IPS-20b (cell line): ENCODE measurements at regions not wholly inside any gene's neighbourhood (a gene's known extent, or its start where the extent isn't known, plus 50 kb on each side); places are given as distances from the start of the nearest gene placed in this dataset.

Experiments used
- H3K27ac ChIP-seq: one replicate; pipeline ENCODE4 v1.5.1; 2013; ENCODE audit warnings: low read length
- H3K27me3 ChIP-seq: 2 replicates; pipeline ENCODE4 v1.6.1; 2013; ENCODE audit warnings: mild to moderate bottlenecking, low read length, inconsistent platforms; ENCODE audit not compliant: insufficient read depth
- H3K36me3 ChIP-seq: 2 replicates; pipeline ENCODE4 v1.6.1; 2013; ENCODE audit warnings: low read depth, mild to moderate bottlenecking, inconsistent platforms, low read length, moderate library complexity; ENCODE audit not compliant: insufficient read depth
- H3K4me1 ChIP-seq: 2 replicates; pipeline ENCODE4 v1.6.1; 2013; ENCODE audit warnings: mild to moderate bottlenecking, control low read depth, inconsistent platforms, low read length, moderate library complexity; ENCODE audit not compliant: insufficient read depth
- H3K4me3 ChIP-seq: 2 replicates; pipeline ENCODE4 v1.5.1; 2013; ENCODE audit warnings: mild to moderate bottlenecking, low read length, inconsistent platforms
- H3K9ac ChIP-seq: 2 replicates; pipeline ENCODE4 v1.6.1; 2013; ENCODE audit warnings: low read depth, mild to moderate bottlenecking, inconsistent platforms, low read length, moderate library complexity
- H3K9me3 ChIP-seq: 2 replicates; pipeline ENCODE4 v1.6.1; 2013; ENCODE audit warnings: mild to moderate bottlenecking, low read depth, low read length, inconsistent platforms; ENCODE audit not compliant: insufficient read depth

DNA sequence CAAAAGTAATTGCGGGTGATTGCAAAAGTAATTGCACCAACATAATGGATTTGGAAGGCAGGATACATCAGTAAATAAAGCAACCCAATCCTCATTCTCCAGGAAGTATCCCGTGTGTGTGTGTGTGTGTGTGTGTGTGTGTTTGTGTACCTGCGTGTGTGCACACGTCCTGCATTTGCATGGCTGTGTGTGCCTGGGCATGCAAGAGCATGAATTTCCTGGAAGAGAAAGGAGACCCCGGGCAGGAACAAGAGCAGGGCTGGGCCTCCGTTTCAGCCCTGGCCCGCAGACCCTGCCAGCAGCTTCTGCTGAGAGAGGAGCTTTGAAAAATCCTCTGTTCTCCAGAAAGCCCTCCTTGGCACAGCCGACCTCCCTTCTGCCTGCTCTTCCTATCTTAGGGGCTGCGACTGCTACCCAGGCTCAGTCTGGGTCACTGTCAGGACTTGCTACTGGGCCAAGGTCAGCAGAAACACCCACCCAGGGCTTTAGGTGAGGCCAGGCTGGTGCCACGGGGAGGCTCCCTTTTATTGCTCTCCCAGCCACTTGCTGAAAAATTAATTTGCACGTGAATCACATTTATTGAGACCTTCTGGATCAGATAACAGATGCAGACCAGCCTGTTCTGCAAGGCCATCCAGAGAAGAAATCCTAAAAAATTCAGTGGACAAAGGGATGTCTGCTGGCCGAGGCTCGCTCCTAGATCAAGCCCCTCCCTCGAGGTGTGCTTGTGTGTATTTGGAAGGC lies 258.3 kb downstream of the ZNF536 start:
- H3K4me3 ChIP-seq = no peak overlapping the region
- H3K9me3 ChIP-seq = no peaks in the 10 kb centered on the region
- no peaks in the 10 kb centered on the region for H3K27me3 ChIP-seq
- no peak overlapping the region for H3K27ac ChIP-seq
- no peak overlapping the region for H3K9ac ChIP-seq
- H3K4me1 ChIP-seq = no peaks in the 10 kb centered on the region
- no peaks in the 10 kb centered on the region for H3K36me3 ChIP-seq

DNA sequence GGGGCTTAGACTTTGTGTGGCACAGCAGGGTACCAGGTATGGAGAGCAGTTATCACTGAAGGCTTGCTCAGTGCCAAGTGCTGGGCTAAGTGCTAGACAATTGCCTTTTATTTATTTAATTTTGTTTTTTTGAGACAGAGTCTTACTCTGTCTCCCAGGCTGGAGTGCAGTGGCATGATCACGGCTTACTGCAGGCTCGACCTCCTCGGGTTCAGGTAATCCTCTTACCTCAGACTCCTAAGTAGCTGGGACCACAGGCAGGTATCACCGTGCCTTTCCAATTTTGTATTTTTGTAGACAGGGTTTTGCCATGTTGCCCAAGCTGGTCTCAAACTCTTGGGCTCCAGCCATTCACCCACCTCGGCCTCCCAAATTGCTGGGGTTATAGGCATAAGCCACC lies 256.9 kb downstream of the ZNF536 start:
- Histone ChIP-seq H3K9ac (no peak overlapping the region), H3K27ac (no peak overlapping the region), H3K4me1 (no peaks in the 10 kb centered on the region), H3K36me3 (no peaks in the 10 kb centered on the region), H3K9me3 (no peaks in the 10 kb centered on the region), H3K4me3 (no peak overlapping the region), H3K27me3 (no peaks in the 10 kb centered on the region)

DNA sequence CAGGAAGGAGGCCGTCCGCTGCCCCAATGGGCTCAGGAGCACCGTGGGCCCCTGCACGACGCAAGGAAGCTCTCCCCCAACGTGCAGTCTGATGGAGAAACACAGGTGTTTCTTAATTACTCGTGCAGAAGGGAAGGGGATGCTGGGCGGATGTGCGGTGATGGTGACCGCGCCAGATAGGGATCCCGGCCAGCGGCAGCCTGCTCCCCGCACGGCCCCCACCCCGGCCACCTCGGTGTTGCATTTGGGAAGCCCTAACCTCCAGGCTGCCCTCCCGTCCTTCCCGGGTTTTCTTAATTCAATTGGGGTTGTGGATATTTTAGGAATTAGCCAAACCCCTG lies 254.4 kb downstream of the ZNF536 start:
- no peak overlapping the region for H3K9ac ChIP-seq
- no peak overlapping the region for H3K4me3 ChIP-seq
- H3K4me1 ChIP-seq = peaks cover 1% of the 10 kb centered on the region; the same call in 1 of the 2 replicates
- no peak overlapping the region for H3K27ac ChIP-seq
- no peaks in the 10 kb centered on the region for H3K27me3 ChIP-seq
- 0 out of 2 replicates have a peak, but pooled peaks cover 6% of the 10 kb centered on the region for H3K9me3 ChIP-seq
- H3K36me3 ChIP-seq = no peaks in the 10 kb centered on the region

DNA sequence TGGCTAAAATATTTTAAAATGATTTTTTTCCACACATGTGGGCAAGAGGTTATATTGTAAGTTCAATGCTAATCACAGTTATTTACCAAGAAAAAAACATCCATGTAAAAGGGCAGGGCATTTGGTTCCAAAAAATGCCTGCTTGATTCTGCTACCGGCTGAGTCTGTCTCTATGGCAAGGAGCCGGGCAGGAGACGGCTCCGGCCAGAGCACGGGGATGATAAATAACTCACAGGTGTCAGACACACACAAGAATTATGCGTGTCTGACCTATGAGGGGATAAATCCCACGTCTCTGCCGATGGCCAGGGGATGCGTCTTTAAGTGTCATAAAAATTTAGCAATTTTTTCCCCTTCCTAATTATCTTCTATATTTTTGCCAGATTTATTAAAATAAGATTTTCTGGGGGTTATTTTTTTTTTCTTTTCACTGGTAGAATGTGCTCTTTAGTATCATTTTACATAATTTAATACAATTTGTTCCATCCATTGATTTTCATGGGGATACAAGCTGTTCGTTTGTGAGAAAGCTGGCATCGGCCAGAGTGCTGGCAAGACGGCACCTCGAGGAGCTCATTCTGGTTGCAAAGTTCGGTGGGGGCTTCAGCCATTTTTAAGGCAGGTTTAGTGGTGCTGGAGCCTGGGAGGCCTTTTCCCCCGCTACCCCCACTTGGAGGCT lies 253.9 kb downstream of the ZNF536 start:
- H3K27ac ChIP-seq = no peak overlapping the region
- H3K9me3 ChIP-seq = 0 out of 2 replicates have a peak, but pooled peaks cover 6% of the 10 kb centered on the region
- no peak overlapping the region for H3K9ac ChIP-seq
- peaks cover 2% of the 10 kb centered on the region; the same call in 1 of the 2 replicates for H3K4me1 ChIP-seq
- H3K4me3 ChIP-seq = no peak overlapping the region
- no peaks in the 10 kb centered on the region for H3K36me3 ChIP-seq
- no peaks in the 10 kb centered on the region for H3K27me3 ChIP-seq

DNA sequence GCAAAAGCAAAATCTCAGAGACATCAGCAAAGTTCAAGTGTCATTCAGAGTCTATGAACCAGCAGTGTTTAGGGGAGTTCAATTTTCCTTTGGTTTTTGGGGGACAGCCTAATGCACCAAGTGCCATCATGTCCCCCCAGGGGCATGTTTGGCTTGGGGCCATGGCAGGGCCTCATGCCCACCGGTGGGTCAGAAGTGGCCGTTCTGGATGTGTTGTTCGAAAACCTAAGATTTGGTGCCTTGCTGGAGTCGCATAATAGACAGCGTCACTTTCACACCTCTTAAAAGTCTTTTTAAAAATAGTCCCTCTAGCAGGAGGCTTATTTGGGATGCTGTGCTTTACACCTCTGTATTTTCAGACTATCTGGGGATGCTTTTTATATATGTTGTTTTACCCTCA lies 250.1 kb downstream of the ZNF536 start:
- no peaks in the 10 kb centered on the region for H3K27me3 ChIP-seq
- no peak overlapping the region for H3K27ac ChIP-seq
- H3K4me3 ChIP-seq = no peak overlapping the region
- H3K9ac ChIP-seq = no peak overlapping the region
- peaks cover 2% of the 10 kb centered on the region; the same call in 1 of the 2 replicates for H3K4me1 ChIP-seq
- 0 out of 2 replicates have a peak, but pooled peaks cover 6% of the 10 kb centered on the region for H3K9me3 ChIP-seq
- H3K36me3 ChIP-seq = no peaks in the 10 kb centered on the region

DNA sequence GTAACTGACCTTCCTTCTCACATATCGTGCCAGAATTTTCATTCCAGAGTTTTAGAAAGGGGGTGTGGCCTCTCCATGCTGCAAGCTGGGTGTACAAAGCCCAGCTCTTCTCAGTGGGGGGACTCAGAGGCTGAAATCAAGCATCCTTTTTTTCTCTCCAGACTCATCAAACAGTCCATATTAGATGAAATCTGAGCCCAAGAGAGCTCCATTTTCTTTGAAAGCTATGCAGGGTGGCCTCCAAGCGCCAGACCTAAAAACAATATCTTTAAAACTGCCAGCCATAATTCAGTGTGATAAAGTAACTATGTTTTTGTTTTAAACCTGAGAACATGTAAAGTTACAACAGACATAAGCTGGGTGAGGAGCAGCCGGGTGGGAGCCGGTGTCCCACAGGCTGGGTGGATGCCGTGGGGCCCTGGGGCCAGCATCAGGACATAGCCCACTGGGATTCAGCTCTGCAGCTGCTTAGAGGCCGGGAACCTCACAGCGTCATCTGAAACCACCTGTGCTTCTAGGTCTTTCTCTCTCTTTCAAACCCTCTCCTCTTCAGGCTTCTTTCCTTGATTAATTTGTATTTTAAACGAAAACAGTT lies 249.2 kb downstream of the ZNF536 start:
- no peak overlapping the region for H3K27ac ChIP-seq
- 0 out of 2 replicates have a peak, but pooled peaks cover 6% of the 10 kb centered on the region for H3K9me3 ChIP-seq
- H3K36me3 ChIP-seq = no peaks in the 10 kb centered on the region
- no peak overlapping the region for H3K4me3 ChIP-seq
- H3K27me3 ChIP-seq = no peaks in the 10 kb centered on the region
- no peak overlapping the region for H3K9ac ChIP-seq
- peaks cover 2% of the 10 kb centered on the region; the same call in 1 of the 2 replicates for H3K4me1 ChIP-seq

DNA sequence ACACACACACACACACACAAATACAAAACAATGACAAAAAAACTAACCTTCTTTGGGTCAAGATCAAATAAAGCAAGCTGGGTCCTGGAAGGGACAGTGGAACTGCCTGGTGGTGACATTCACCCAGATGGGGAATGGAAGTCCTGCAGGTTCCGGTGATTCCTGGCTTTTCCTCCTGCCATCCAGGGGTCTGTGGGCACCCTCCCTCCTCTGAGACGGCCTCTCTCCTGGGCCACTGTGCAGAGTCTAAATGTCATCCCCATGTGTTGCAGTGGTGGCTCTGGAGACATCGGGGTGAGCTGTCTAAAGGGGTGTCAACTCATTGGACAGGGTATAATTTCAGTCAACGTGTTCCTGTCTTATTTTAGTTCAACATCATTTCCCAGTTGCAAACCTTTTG lies 248.2 kb downstream of the ZNF536 start:
- Histone ChIP-seq H3K9ac (no peak overlapping the region), H3K36me3 (no peaks in the 10 kb centered on the region), H3K27me3 (no peaks in the 10 kb centered on the region), H3K4me3 (no peak overlapping the region), H3K9me3 (0 out of 2 replicates have a peak, but pooled peaks cover 6% of the 10 kb centered on the region), H3K27ac (no peak overlapping the region), H3K4me1 (peaks cover 2% of the 10 kb centered on the region; the same call in 1 of the 2 replicates)

DNA sequence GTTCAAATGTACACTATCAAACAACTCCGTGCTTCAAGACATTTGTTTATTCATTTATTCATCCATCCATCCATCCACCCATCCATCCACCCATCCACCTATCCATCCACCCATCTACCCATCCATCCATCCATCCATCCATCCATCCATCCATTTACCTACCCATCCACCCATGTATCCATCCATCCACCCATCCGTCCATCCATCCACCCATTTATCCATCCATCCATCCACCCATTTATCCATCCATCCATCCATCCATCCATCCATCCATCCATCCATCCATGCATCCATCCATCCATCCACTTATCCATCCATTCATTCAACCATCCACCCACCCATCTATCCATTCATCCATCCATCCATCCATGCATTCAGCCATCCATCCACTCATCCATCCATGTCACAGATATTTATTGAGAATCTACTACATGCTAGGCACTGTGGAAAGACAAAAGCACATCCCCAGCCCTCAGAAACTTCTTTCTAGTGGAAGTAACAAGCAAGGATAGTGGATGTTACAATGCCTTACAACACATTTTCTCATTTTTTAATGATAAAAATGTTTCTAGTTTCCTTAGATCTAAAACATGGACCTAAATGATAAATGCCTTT lies 237.6 kb downstream of the ZNF536 start:
- no peaks in the 10 kb centered on the region for H3K4me1 ChIP-seq
- H3K4me3 ChIP-seq = no peak overlapping the region
- H3K36me3 ChIP-seq = no peaks in the 10 kb centered on the region
- H3K27me3 ChIP-seq = no peaks in the 10 kb centered on the region
- H3K9me3 ChIP-seq = no peaks in the 10 kb centered on the region
- no peak overlapping the region for H3K27ac ChIP-seq
- H3K9ac ChIP-seq = no peak overlapping the region

DNA sequence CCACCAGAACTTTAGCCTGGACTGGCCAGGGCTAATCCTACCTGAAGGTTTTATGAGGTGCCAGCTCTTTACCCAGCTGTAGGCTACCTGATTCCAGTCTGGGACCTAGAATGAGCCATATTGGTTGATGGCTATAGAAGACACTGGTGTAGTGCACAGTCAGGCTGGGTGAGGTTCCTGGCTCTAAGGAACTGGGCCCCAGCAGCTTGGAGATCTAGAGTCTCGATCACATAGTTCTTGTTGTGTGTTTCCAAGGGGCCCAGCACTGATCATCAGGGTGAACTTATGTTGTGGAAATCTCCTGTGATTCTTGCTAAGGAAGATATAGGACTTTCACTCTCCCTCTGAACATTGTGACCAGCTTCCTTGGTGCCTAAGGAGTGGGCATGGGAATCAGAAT lies 236.3 kb downstream of the ZNF536 start:
- Histone ChIP-seq H3K9me3 (no peaks in the 10 kb centered on the region), H3K9ac (no peak overlapping the region), H3K36me3 (no peaks in the 10 kb centered on the region), H3K4me3 (no peak overlapping the region), H3K27ac (no peak overlapping the region), H3K27me3 (no peaks in the 10 kb centered on the region), H3K4me1 (no peaks in the 10 kb centered on the region)
